ENCODE measurements at regions not wholly inside any gene's neighbourhood (a gene's known extent, or its start where the extent isn't known, plus 50 kb on each side); places are given as distances from the start of the nearest gene placed in this dataset.

DNA sequence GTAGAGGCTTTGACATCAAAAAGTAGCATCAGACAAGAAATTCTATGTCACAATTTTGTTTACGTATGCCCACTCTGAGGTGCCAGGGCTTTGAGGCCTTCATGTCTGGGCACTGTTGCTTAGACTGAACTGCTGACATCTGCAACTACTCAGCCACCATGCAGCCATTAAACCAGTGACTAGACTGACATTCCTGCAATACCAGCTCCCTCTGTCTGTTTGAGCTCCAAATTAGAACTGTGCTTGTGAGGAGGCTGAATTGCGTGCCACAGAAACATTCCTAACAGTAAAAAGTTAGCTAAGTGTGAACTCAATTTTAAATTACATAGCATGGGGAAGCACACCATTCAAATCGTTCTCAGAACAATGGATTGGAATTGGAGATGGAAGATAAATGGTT is 163.2 kb downstream of the INSIG2 start:
- DNase-seq (ENCODE audit: low read depth, low spot score): peak; percentile 71
- POLR2A ChIA-PET: interaction anchor here (0.7 to 1.1 kb wide), 2 partner anchors 27 to 630 kb away, joined by 3 to 4 read pairs; no protein-coding TSS in a partner anchor
- CTCF ChIA-PET: interaction anchor here (1.0 to 1.7 kb wide), 5 partner anchors 18 to 604 kb away, joined by 3 to 5 read pairs (median 4); no protein-coding TSS in a partner anchor
- TF ChIP-seq, protein P1, sequence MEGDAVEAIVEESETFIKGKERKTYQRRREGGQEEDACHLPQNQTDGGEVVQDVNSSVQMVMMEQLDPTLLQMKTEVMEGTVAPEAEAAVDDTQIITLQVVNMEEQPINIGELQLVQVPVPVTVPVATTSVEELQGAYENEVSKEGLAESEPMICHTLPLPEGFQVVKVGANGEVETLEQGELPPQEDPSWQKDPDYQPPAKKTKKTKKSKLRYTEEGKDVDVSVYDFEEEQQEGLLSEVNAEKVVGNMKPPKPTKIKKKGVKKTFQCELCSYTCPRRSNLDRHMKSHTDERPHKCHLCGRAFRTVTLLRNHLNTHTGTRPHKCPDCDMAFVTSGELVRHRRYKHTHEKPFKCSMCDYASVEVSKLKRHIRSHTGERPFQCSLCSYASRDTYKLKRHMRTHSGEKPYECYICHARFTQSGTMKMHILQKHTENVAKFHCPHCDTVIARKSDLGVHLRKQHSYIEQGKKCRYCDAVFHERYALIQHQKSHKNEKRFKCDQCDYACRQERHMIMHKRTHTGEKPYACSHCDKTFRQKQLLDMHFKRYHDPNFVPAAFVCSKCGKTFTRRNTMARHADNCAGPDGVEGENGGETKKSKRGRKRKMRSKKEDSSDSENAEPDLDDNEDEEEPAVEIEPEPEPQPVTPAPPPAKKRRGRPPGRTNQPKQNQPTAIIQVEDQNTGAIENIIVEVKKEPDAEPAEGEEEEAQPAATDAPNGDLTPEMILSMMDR (IDR thresholded peaks at IDR 0.05; ENCODE audit: insufficient read depth, low read length, missing control alignments): no peak
- H3K4me3 ChIP-seq (ENCODE audit: low read depth, low read length): no peak overlapping the region

- H3K4me3 ChIP-seq (ENCODE audit: low read depth, low read length): no peak overlapping the region
- CTCF ChIA-PET: interaction anchor here (0.7 to 1.7 kb wide), 6 partner anchors 22 to 632 kb away, joined by 3 to 5 read pairs (median 4); no protein-coding TSS in a partner anchor
- DNase-seq (ENCODE audit: low read depth, low spot score): no peak
- TF ChIP-seq, protein P1 (IDR thresholded peaks at IDR 0.05; ENCODE audit: insufficient read depth, low read length, missing control alignments): no peak
- POLR2A ChIA-PET: interaction anchor here (0.7 kb wide), 1 partner anchor 31 kb away, joined by 3 read pairs; no protein-coding TSS in a partner anchor
These were observed 162.2 kb downstream of the INSIG2 start for GRCh38 chr2:118250463-118250862.

- DNase-seq (ENCODE audit: low read depth, low spot score): peak; percentile 49
- TF ChIP-seq, protein P1 (IDR thresholded peaks at IDR 0.05; ENCODE audit: insufficient read depth, low read length, missing control alignments): no peak
These were observed 161.7 kb downstream of the INSIG2 start for GRCh38 chr2:118250001-118250400.

DNA sequence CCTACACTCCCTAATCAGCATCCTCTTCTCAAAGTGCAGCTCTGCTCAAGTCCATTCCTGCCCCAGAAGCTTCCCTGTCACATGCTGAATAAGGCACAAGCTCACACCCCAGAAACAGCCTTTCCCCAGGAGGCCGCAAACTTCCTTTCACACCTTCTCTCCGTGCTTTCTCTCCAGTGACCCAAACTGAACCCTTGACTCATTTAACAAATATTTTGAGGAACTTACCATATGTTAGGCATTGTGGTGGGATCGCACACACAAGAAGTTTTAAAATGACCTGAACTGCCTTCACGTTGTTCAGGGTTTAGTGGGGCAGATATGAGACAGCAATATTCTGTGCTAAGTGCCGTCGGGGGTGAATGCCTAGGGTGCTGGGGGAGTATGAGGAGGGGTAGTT is 161.3 kb downstream of the INSIG2 start:
- TF ChIP-seq, protein P1 (IDR thresholded peaks at IDR 0.05; ENCODE audit: insufficient read depth, low read length, missing control alignments): no peak
- peak; percentile 33 for DNase-seq (ENCODE audit: low read depth, low spot score)
- ChIA-PET POLR2A (interaction anchor here (0.7 kb wide), 1 partner anchor 32 kb away, joined by 3 read pairs; no protein-coding TSS in a partner anchor), CTCF (interaction anchor here (1.1 to 1.4 kb wide), 2 partner anchors 22 to 28 kb away, joined by 3 read pairs; no protein-coding TSS in a partner anchor)
- no peak overlapping the region for H3K4me3 ChIP-seq (ENCODE audit: low read depth, low read length)

More at GRCh38 chr2:118250001-118250400, 161.7 kb downstream of the INSIG2 start:
- ChIA-PET POLR2A (interaction anchor here (0.7 kb wide), 1 partner anchor 32 kb away, joined by 3 read pairs; no protein-coding TSS in a partner anchor), CTCF (interaction anchor here (0.7 to 1.4 kb wide), 4 partner anchors 22 to 632 kb away, joined by 3 to 4 read pairs (median 3); no protein-coding TSS in a partner anchor)
- no peak overlapping the region for H3K4me3 ChIP-seq (ENCODE audit: low read depth, low read length)

DNA sequence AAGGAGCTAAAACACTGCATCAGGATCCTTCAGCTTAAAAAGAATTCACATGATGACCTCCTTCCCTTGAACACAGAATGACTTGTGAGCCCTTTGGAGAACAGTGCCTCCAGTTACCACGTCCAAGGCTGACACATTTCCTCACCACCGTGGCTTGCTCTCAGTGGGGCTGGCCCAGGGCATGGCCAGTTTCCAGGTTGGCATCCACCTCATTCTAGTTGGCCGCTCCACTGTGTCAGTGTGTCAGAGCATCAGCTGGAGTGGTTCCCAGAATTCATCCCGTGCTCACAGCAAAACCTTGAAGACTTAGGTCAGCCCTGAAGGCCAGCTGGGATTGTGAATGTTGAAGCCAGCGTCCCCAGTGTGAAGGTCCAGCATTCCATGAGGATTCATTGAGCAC is 158.5 kb downstream of the INSIG2 start:
- POLR2A ChIA-PET: no interaction called here
- CTCF ChIA-PET: interaction anchor here (0.6 to 1.2 kb wide), 3 partner anchors 21 to 26 kb away, joined by 3 read pairs; no protein-coding TSS in a partner anchor
- TF ChIP-seq, protein P1 (IDR thresholded peaks at IDR 0.05; ENCODE audit: insufficient read depth, low read length, missing control alignments): no peak
- no peak overlapping the region for H3K4me3 ChIP-seq (ENCODE audit: low read depth, low read length)
- DNase-seq (ENCODE audit: low read depth, low spot score): no peak

- H3K4me3 ChIP-seq (ENCODE audit: low read depth, low read length): no peak overlapping the region
- TF ChIP-seq, protein P1 (IDR thresholded peaks at IDR 0.05; ENCODE audit: insufficient read depth, low read length, missing control alignments): no peak
- CTCF ChIA-PET: interaction anchor here (0.6 to 1.2 kb wide), 3 partner anchors 21 to 25 kb away, joined by 3 read pairs; no protein-coding TSS in a partner anchor
- POLR2A ChIA-PET: no interaction called here
- DNase-seq (ENCODE audit: low read depth, low spot score): no peak
These were observed 157.8 kb downstream of the INSIG2 start for GRCh38 chr2:118246079-118246478.

Data from AG04449 (cell line).